Activated T-helper 1 cell treated with anti-CD3 and anti-CD28 coated beads, Interleukin-2, amount 50 U/mL, for 16 hours (primary cell): ENCODE measurements at regions not wholly inside any gene's neighbourhood (a gene's known extent, or its start where the extent isn't known, plus 50 kb on each side); places are given as distances from the start of the nearest gene placed in this dataset.
"Not testable (repeated sequence)": the region's sequence is repeated elsewhere in the genome, so short reads cannot be mapped to it uniquely, and the experiment has no call there.

ENCODE experiments used
- DNase-seq, 2 donors: peaks; one replicate each; pipeline ENCODE4 v3.0.0-alpha.2; 2020; ENCODE audit warnings: low read depth in 1 of 2, low spot score in 1 of 2

GRCh38 chr6:11427723-11428245 is 109.8 kb upstream of the TMEM170B start:
- DNase-seq = no peak

- no peak for DNase-seq
These were observed 110.3 kb upstream of the TMEM170B start for GRCh38 chr6:11427091-11427722.

- DNase-seq = no peak
These were observed 111.0 kb upstream of the TMEM170B start for GRCh38 chr6:11426571-11426970.

- no peak for DNase-seq
These were observed 111.7 kb upstream of the TMEM170B start for GRCh38 chr6:11425876-11426275.

GRCh38 chr6:11425431-11425871 is 112.1 kb upstream of the TMEM170B start:
- no peak for DNase-seq

GRCh38 chr6:11424395-11425034 is 113.0 kb upstream of the TMEM170B start:
- no peak for DNase-seq

- no peak for DNase-seq
These were observed 113.9 kb upstream of the TMEM170B start for GRCh38 chr6:11423667-11424066.

- DNase-seq = no peak
These were observed 114.5 kb upstream of the TMEM170B start for GRCh38 chr6:11423072-11423471.

GRCh38 chr6:11419763-11420453 is 117.6 kb upstream of the TMEM170B start:
- no peak for DNase-seq

- no peak for DNase-seq
These were observed 119.2 kb upstream of the TMEM170B start for GRCh38 chr6:11418290-11418905.

GRCh38 chr6:11416936-11417576 is 120.5 kb upstream of the TMEM170B start:
- no peak for DNase-seq

- DNase-seq = not testable (repeated sequence)
These were observed 121.2 kb upstream of the TMEM170B start for GRCh38 chr6:11416099-11416935.

GRCh38 chr6:11415557-11415956 is 122.0 kb upstream of the TMEM170B start:
- no peak for DNase-seq

GRCh38 chr6:11414176-11414963 is 123.2 kb upstream of the TMEM170B start:
- peak in 1 of 2 donors; percentile 12 for DNase-seq

- no peak for DNase-seq
These were observed 123.8 kb upstream of the TMEM170B start for GRCh38 chr6:11413728-11414127.

- DNase-seq = no peak
These were observed 124.3 kb upstream of the TMEM170B start for GRCh38 chr6:11413117-11413687.

- no peak for DNase-seq
These were observed 124.9 kb upstream of the TMEM170B start for GRCh38 chr6:11412616-11413015.

- no peak for DNase-seq
These were observed 125.5 kb upstream of the TMEM170B start for GRCh38 chr6:11412011-11412424.

GRCh38 chr6:11411593-11411992 is 126.0 kb upstream of the TMEM170B start:
- no peak for DNase-seq
